Epithelial cell of esophagus (primary cell): ENCODE measurements at regions not wholly inside any gene's neighbourhood (a gene's known extent, or its start where the extent isn't known, plus 50 kb on each side); places are given as distances from the start of the nearest gene placed in this dataset.

Experiments used
- DNase-seq: peaks from one replicate; pipeline ENCODE4 v3.0.0; 2010; ENCODE audit warnings: low read depth
- H3K4me3 ChIP-seq: 2 replicates; pipeline ENCODE4 v1.5.1; 2011; ENCODE audit warnings: mild to moderate bottlenecking, low read length, control low read depth
- CTCF ChIP-seq: IDR thresholded peaks from 2 replicates; pipeline ENCODE4 v1.5.1; 2011; ENCODE audit warnings: low read depth, mild to moderate bottlenecking, low read length, control low read depth, inconsistent platforms; ENCODE audit not compliant: insufficient read depth; ENCODE audit errors: missing control alignments

GRCh38 chr1:54480525-54480848 lies 67.5 kb upstream of the ACOT11 start:
- TF ChIP-seq CTCF = no peak
- DNase-seq = no peak
- no peak overlapping the region for H3K4me3 ChIP-seq

GRCh38 chr1:54479841-54480524 lies 68.0 kb upstream of the ACOT11 start:
- no peak overlapping the region for H3K4me3 ChIP-seq
- no peak for DNase-seq
- no peak for TF ChIP-seq CTCF

- no peak overlapping the region for H3K4me3 ChIP-seq
- no peak for DNase-seq
- no peak for TF ChIP-seq CTCF
Observed at GRCh38 chr1:54479251-54479650, 68.8 kb upstream of the ACOT11 start.

- no peak for DNase-seq
Observed at GRCh38 chr1:54477153-54477561, 70.9 kb upstream of the ACOT11 start.

GRCh38 chr1:54476530-54477109 lies 70.4 kb upstream of the SSBP3 start:
- H3K4me3 ChIP-seq = no peak overlapping the region
- no peak for DNase-seq
- TF ChIP-seq CTCF = no peak

More at GRCh38 chr1:54477153-54477561, 70.9 kb upstream of the ACOT11 start:
- TF ChIP-seq CTCF = no peak
- H3K4me3 ChIP-seq = no peak overlapping the region

- no peak for TF ChIP-seq CTCF
- DNase-seq = no peak
Observed at GRCh38 chr1:54475946-54476516, 69.8 kb upstream of the SSBP3 start.

More at GRCh38 chr1:54475946-54476516, 69.8 kb upstream of the SSBP3 start:
- no peak overlapping the region for H3K4me3 ChIP-seq
